ENCODE measurements at regions not wholly inside any gene's neighbourhood (a gene's known extent, or its start where the extent isn't known, plus 50 kb on each side); places are given as distances from the start of the nearest gene placed in this dataset.

DNA sequence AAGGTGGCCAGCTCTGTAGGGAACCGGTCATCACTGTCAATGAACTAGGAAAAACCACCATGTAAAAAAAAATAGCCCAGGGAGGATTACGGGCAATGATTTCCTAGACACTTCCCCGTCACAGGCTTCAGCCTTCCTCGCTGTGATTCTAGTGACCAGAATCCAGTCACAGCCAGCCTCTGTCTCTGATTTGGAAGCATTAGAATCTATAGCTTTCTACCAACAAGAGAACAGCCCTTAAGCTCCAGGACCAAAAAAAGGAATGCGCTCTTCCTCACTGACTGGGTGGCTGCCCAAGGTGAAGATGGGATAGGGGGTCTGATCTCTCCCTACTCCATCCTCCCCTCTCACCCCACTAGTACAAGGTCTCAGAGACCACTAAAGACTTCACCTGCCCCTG, 67.2 kb downstream of the TEX35 start:
- CTCF ChIA-PET: interaction anchor here (0.5 kb wide), 1 partner anchor 24 kb away, joined by 3 read pairs; no protein-coding TSS in a partner anchor
- no peaks in the 10 kb centered on the region for H3K36me3 Mint-ChIP-seq (ENCODE audit: insufficient read depth, unreplicated experiment)
- no TSS peak for BruUV-seq (replicated peaks)

DNA sequence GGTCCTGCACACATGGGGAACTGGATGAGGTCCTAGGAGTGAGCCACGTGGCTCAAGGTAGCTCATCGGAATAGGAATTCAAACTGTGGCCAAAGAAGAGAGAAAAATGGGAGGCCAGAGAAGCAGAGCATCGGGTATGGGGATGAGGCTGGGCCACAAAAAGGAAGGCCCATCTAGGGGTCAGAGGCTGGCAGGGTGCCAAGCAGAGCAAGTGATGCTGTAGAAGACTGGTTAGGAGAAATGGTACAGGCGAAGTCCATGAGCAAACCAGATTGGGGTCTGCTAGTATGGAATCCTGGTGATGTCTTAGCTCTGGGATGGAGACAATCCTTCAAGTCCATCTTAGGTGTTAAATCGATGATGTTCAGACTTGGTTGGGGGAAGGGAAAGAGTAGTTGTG, 68.0 kb downstream of the TEX35 start:
- Mint-ChIP-seq H3K4me3 (ENCODE audit: unreplicated experiment) (no peak overlapping the region), H3K4me1 (ENCODE audit: low read depth, unreplicated experiment) (no peaks in the 10 kb centered on the region), H3K27ac (ENCODE audit: unreplicated experiment) (no peak overlapping the region), H3K36me3 (ENCODE audit: insufficient read depth, unreplicated experiment) (no peaks in the 10 kb centered on the region), H3K9me3 (ENCODE audit: unreplicated experiment) (no peaks in the 10 kb centered on the region), H3K27me3 (ENCODE audit: insufficient read depth, unreplicated experiment) (no peaks in the 10 kb centered on the region)
- POLR2A ChIA-PET: no interaction called here
- H3K9me3 ChIP-seq: no peaks in the 10 kb centered on the region
- no peak overlapping the region for H3K4me3 ChIP-seq (ENCODE audit: low read depth, low read length)
- intact Hi-C loops (cut with micrococcal nuclease; ENCODE audit: unreplicated experiment): no loop called here
- no peaks in the 10 kb centered on the region for H3K4me1 ChIP-seq
- BruUV-seq (replicated peaks): no TSS peak
- no peaks in the 10 kb centered on the region for H3K27me3 ChIP-seq (replicated peaks; ENCODE audit: control insufficient read depth, insufficient read depth, low read length)
- TF ChIP-seq, protein P1, sequence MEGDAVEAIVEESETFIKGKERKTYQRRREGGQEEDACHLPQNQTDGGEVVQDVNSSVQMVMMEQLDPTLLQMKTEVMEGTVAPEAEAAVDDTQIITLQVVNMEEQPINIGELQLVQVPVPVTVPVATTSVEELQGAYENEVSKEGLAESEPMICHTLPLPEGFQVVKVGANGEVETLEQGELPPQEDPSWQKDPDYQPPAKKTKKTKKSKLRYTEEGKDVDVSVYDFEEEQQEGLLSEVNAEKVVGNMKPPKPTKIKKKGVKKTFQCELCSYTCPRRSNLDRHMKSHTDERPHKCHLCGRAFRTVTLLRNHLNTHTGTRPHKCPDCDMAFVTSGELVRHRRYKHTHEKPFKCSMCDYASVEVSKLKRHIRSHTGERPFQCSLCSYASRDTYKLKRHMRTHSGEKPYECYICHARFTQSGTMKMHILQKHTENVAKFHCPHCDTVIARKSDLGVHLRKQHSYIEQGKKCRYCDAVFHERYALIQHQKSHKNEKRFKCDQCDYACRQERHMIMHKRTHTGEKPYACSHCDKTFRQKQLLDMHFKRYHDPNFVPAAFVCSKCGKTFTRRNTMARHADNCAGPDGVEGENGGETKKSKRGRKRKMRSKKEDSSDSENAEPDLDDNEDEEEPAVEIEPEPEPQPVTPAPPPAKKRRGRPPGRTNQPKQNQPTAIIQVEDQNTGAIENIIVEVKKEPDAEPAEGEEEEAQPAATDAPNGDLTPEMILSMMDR (IDR thresholded peaks at IDR 0.05; ENCODE audit: insufficient read depth in 1 of 2, low read depth in 1 of 2, low read length in 1 of 2, severe bottlenecking in 1 of 2, unreplicated experiment in 1 of 2): no peak
- no peak for DNase-seq
- no peaks in the 10 kb centered on the region for H3K36me3 ChIP-seq (ENCODE audit: control insufficient read depth, insufficient read depth, low read length)
- CTCF ChIA-PET: interaction anchor here (0.5 kb wide), 1 partner anchor 23 kb away, joined by 3 read pairs; no protein-coding TSS in a partner anchor

More for the DNA sequence above, 67.2 kb downstream of the TEX35 start:
- POLR2A ChIA-PET: no interaction called here
- H3K4me3 Mint-ChIP-seq (ENCODE audit: unreplicated experiment): no peak overlapping the region
- no peaks in the 10 kb centered on the region for H3K27me3 ChIP-seq (replicated peaks; ENCODE audit: control insufficient read depth, insufficient read depth, low read length)
- no peaks in the 10 kb centered on the region for H3K4me1 ChIP-seq
- DNase-seq: no peak
- H3K9me3 ChIP-seq: no peaks in the 10 kb centered on the region
- no peaks in the 10 kb centered on the region for H3K36me3 ChIP-seq (ENCODE audit: control insufficient read depth, insufficient read depth, low read length)
- H3K27ac Mint-ChIP-seq (ENCODE audit: unreplicated experiment): no peak overlapping the region
- H3K4me1 Mint-ChIP-seq (ENCODE audit: low read depth, unreplicated experiment): no peaks in the 10 kb centered on the region
- no peak overlapping the region for H3K4me3 ChIP-seq (ENCODE audit: low read depth, low read length)
- intact Hi-C loops (cut with micrococcal nuclease; ENCODE audit: unreplicated experiment): no loop called here
- no peaks in the 10 kb centered on the region for H3K9me3 Mint-ChIP-seq (ENCODE audit: unreplicated experiment)
- TF ChIP-seq, protein P1 (IDR thresholded peaks at IDR 0.05; ENCODE audit: insufficient read depth in 1 of 2, low read depth in 1 of 2, low read length in 1 of 2, severe bottlenecking in 1 of 2, unreplicated experiment in 1 of 2): no peak
- no peaks in the 10 kb centered on the region for H3K27me3 Mint-ChIP-seq (ENCODE audit: insufficient read depth, unreplicated experiment)

DNA sequence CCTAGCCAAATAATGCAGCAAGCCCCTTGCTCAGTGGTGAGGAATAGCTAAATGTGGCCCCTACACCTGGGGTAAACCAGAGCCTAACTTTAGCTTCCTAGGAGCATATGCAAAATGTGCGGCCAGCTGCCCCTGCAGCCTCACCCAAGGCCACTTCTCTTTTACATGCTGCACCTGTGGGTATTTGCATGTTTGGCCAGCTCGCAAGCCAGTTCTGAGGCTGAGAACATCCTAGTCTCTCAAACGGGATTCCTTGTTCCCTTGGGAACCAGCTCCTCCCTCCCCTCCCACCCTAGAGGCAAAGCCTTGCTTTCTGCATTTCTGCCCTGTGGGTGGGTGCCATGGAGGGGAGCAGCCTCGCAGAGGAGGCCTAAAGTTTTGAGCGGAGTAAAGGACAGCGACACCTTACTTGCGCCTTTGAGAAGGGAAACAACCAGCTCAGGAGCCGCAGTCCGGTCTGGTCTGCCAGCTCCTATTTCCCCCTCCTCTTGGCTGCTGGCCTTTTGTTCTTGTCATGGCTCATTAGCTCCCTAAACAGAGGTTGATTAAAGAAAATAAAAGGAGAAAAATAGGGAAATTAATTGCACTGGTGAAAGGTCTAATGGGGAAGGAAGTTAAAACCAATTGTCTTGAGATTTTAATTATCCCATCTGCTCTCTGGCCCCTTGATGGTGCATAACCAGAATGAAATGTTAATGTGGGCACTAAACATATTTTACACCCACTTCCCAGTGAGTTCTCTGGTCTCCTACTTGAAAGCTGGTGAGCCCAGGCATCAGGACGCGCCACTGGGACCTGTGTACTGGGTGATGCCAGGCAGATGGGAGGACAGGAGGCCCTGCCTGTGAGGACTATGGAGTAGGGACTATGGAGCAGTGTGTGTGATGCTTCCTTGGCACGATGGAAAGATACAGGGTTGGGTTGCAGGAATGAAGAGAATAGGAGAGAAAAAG, 68.7 kb downstream of the TEX35 start:
- no TSS peak for BruUV-seq (replicated peaks)
- no peak for DNase-seq
- TF ChIP-seq, protein P1 (IDR thresholded peaks at IDR 0.05; ENCODE audit: insufficient read depth in 1 of 2, low read depth in 1 of 2, low read length in 1 of 2, severe bottlenecking in 1 of 2, unreplicated experiment in 1 of 2): no peak
- no peaks in the 10 kb centered on the region for H3K27me3 Mint-ChIP-seq (ENCODE audit: insufficient read depth, unreplicated experiment)
- no peak overlapping the region for H3K4me3 ChIP-seq (ENCODE audit: low read depth, low read length)
- H3K36me3 Mint-ChIP-seq (ENCODE audit: insufficient read depth, unreplicated experiment): no peaks in the 10 kb centered on the region
- no peaks in the 10 kb centered on the region for H3K9me3 ChIP-seq
- POLR2A ChIA-PET: no interaction called here
- no peaks in the 10 kb centered on the region for H3K9me3 Mint-ChIP-seq (ENCODE audit: unreplicated experiment)
- H3K4me3 Mint-ChIP-seq (ENCODE audit: unreplicated experiment): no peak overlapping the region
- no peaks in the 10 kb centered on the region for H3K36me3 ChIP-seq (ENCODE audit: control insufficient read depth, insufficient read depth, low read length)
- CTCF ChIA-PET: no interaction called here
- no peaks in the 10 kb centered on the region for H3K4me1 Mint-ChIP-seq (ENCODE audit: low read depth, unreplicated experiment)
- no peak overlapping the region for H3K27ac Mint-ChIP-seq (ENCODE audit: unreplicated experiment)
- H3K27me3 ChIP-seq (replicated peaks; ENCODE audit: control insufficient read depth, insufficient read depth, low read length): no peaks in the 10 kb centered on the region
- intact Hi-C loops (cut with micrococcal nuclease; ENCODE audit: unreplicated experiment): no loop called here
- H3K4me1 ChIP-seq: no peaks in the 10 kb centered on the region

Data from Caco-2 (cell line).